ENCODE measurements at regions not wholly inside any gene's neighbourhood (a gene's known extent, or its start where the extent isn't known, plus 50 kb on each side); places are given as distances from the start of the nearest gene placed in this dataset.

DNA sequence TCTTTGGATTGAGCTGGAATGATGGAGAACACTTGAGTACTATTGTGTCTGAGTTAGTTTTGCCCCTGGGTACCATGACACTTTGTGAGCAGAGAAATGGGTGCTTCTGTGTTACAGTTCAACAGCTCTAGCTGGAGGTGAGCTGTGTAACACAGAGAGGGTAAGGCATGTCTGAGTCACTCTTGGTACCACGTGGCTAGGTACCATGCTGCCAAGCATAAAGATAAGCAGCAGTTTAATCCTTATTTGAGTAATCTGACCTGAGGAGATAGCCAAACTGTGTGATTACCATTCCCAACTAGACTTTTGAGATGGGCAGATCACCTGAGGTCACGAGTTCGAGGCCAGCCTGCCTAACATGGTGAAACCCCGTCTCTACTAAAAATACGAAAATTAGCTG lies 122.0 kb downstream of the OLFM4 start:
- Histone ChIP-seq H3K4me3 (ENCODE audit: low read depth, low read length) (no peak overlapping the region), H3K27me3 (ENCODE audit: control insufficient read depth, insufficient read depth, low read length) (no peaks in the 10 kb centered on the region), H3K36me3 (ENCODE audit: control insufficient read depth, insufficient read depth, low read length) (no peaks in the 10 kb centered on the region)
- FAIRE-seq (peak; percentile 92), DNase-seq (ENCODE audit: low read depth) (peak; percentile 37)
- TF ChIP-seq, protein P1, sequence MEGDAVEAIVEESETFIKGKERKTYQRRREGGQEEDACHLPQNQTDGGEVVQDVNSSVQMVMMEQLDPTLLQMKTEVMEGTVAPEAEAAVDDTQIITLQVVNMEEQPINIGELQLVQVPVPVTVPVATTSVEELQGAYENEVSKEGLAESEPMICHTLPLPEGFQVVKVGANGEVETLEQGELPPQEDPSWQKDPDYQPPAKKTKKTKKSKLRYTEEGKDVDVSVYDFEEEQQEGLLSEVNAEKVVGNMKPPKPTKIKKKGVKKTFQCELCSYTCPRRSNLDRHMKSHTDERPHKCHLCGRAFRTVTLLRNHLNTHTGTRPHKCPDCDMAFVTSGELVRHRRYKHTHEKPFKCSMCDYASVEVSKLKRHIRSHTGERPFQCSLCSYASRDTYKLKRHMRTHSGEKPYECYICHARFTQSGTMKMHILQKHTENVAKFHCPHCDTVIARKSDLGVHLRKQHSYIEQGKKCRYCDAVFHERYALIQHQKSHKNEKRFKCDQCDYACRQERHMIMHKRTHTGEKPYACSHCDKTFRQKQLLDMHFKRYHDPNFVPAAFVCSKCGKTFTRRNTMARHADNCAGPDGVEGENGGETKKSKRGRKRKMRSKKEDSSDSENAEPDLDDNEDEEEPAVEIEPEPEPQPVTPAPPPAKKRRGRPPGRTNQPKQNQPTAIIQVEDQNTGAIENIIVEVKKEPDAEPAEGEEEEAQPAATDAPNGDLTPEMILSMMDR (IDR thresholded peaks at IDR 0.05; ENCODE audit: insufficient read depth, low read length, severe bottlenecking), result no peak

DNA sequence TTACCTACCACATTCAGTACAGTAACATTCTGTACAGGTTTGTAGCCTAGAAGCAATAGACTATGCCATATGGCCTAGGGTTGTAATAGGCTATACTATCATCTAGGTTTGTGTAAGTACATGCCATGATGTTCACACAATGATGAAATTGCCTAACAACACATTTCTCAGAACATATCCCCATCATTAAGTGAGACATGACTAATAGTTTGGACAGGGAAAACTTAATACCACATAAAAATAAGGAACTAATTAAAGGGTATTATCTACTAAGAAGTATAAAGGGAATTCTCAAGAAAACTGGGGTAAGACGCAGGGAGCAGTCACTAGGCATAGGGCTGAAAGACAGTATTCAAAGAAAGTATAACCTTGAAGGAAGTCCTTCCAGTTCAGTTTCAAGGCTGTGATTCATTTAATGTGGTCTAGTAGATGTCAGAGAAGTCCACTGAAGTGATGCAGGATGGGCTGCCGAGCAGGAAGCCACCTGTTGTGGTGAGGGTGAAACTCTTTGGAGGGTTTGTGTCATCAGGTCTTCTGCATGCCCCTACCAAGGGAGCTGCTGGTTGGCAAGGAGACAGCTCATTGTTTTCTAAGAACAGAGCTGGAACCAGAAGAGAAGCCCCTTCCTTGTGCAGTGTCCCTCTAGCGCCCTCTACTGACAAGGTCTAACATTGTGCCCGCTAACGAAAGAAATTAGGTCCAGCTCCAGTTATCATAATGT lies 122.9 kb downstream of the OLFM4 start:
- DNase-seq (ENCODE audit: low read depth), result peak; percentile 35
- TF ChIP-seq, protein P1 (IDR thresholded peaks at IDR 0.05; ENCODE audit: insufficient read depth, low read length, severe bottlenecking), result peak; percentile 71
- FAIRE-seq, result no peak
- no peaks in the 10 kb centered on the region for H3K27me3 ChIP-seq (ENCODE audit: control insufficient read depth, insufficient read depth, low read length)
- H3K4me3 ChIP-seq (ENCODE audit: low read depth, low read length), result no peak overlapping the region
- H3K36me3 ChIP-seq (ENCODE audit: control insufficient read depth, insufficient read depth, low read length), result no peaks in the 10 kb centered on the region

DNA sequence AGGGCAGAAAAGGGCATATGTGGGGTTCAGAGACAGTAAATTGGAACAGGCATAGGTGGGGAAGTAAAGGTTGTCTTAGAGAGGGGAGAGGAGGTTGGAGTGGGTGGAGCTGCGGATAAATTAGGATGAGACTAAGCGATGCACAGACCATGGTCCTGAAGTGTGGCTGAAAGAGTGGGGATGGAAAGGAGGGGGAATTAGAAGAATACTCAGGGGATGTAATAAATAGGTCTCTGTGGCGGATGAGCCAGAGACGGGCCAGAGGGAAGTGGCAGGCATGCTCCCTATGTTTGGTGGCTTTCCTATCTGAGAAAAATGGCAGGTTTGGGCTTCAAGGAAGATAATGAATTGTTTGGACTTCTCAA lies 123.4 kb downstream of the OLFM4 start:
- H3K27me3 ChIP-seq (ENCODE audit: control insufficient read depth, insufficient read depth, low read length), result no peaks in the 10 kb centered on the region
- H3K4me3 ChIP-seq (ENCODE audit: low read depth, low read length), result no peak overlapping the region
- no peak for DNase-seq (ENCODE audit: low read depth)
- H3K36me3 ChIP-seq (ENCODE audit: control insufficient read depth, insufficient read depth, low read length), result no peaks in the 10 kb centered on the region
- TF ChIP-seq, protein P1 (IDR thresholded peaks at IDR 0.05; ENCODE audit: insufficient read depth, low read length, severe bottlenecking), result no peak
- no peak for FAIRE-seq

DNA sequence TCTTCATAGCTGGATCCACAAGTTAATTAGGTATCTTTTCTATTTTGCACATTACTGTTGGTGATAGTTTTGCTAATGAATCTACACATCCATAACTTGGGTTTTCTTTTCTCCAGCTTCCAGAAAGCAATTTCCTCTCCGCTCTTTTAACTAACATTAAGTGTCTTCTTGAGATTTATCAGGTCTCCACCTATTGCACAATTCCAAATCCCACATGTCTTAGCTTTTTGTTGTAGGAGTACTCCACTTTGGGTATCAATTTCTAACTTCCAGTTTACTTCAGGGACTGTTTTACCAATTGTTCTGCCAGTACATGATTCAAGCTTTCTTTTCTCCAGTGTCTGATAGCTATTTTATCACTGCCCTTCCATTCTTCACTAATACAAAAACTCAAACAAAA lies 129.6 kb downstream of the OLFM4 start:
- H3K27me3 ChIP-seq (ENCODE audit: control insufficient read depth, insufficient read depth, low read length), result no peaks in the 10 kb centered on the region
- FAIRE-seq (no peak), DNase-seq (ENCODE audit: low read depth) (no peak)
- TF ChIP-seq, protein P1 (IDR thresholded peaks at IDR 0.05; ENCODE audit: insufficient read depth, low read length, severe bottlenecking), result no peak
- H3K4me3 ChIP-seq (ENCODE audit: low read depth, low read length), result no peak overlapping the region
- H3K36me3 ChIP-seq (ENCODE audit: control insufficient read depth, insufficient read depth, low read length), result no peaks in the 10 kb centered on the region

DNA sequence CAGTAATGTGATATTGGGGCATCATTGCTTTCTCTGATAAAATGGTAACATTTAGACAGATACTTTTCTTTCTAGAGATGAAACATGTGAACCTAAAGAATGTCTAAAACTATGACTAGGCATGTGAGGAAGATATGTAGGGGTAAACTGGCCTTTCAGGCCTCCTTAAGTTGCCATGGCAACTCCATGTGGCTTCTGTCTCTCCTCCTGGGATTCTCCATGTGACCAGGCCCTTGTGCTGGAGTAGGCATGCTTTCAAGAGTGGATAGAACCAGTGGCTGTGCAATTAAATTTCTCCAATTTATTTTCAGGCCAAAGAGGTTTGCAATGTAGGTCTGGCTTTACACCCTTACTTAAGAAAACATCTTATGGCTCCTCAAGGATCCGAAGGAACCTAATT lies 130.8 kb downstream of the OLFM4 start:
- H3K27me3 ChIP-seq (ENCODE audit: control insufficient read depth, insufficient read depth, low read length), result no peaks in the 10 kb centered on the region
- H3K36me3 ChIP-seq (ENCODE audit: control insufficient read depth, insufficient read depth, low read length), result no peaks in the 10 kb centered on the region

More for the DNA sequence above, 130.8 kb downstream of the OLFM4 start:
- FAIRE-seq, result no peak
- H3K4me3 ChIP-seq (ENCODE audit: low read depth, low read length), result no peak overlapping the region
- TF ChIP-seq, protein P1 (IDR thresholded peaks at IDR 0.05; ENCODE audit: insufficient read depth, low read length, severe bottlenecking), result no peak
- no peak for DNase-seq (ENCODE audit: low read depth)

Data from bronchial epithelial cell (primary cell).